ENCODE measurements at regions not wholly inside any gene's neighbourhood (a gene's known extent, or its start where the extent isn't known, plus 50 kb on each side); places are given as distances from the start of the nearest gene placed in this dataset.

DNA sequence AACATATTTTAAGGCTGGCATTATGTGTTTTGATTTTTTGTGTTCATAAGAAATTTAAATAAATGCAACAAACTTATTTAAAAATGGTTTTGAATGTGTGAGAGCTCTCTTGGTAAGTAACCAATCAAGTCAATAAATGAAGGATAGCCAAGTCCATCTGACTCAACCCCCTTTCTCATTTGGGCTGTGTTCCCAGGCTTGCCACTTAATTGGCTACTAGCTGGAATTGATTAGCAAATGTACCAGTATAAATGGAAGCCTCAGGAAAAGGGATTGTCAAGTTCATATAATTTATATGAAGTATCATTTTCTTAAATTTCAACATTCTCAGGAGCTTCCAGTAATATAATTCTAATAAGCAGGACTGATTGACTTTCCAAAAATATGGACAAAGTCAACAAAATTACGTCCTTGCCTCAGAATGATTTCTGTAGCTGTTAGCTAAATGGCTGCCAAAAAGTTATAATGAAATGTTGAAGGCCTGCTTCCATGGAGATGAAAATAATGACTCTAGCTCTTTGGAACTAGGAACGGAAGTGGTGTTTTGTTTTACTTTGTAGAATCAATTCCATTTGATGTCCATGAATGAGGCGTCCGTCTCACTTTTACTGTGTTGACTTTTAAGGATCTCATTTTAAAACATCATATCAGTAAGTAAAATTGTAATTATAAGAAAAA, 614.9 kb downstream of the CDH26 start:
- no peak for DNase-seq (ENCODE audit: low spot score in 2 of 2)
- TF ChIP-seq POLR2A (IDR thresholded peaks at IDR 0.05) = no peak
- TF ChIP-seq, protein P1, sequence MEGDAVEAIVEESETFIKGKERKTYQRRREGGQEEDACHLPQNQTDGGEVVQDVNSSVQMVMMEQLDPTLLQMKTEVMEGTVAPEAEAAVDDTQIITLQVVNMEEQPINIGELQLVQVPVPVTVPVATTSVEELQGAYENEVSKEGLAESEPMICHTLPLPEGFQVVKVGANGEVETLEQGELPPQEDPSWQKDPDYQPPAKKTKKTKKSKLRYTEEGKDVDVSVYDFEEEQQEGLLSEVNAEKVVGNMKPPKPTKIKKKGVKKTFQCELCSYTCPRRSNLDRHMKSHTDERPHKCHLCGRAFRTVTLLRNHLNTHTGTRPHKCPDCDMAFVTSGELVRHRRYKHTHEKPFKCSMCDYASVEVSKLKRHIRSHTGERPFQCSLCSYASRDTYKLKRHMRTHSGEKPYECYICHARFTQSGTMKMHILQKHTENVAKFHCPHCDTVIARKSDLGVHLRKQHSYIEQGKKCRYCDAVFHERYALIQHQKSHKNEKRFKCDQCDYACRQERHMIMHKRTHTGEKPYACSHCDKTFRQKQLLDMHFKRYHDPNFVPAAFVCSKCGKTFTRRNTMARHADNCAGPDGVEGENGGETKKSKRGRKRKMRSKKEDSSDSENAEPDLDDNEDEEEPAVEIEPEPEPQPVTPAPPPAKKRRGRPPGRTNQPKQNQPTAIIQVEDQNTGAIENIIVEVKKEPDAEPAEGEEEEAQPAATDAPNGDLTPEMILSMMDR (IDR thresholded peaks at IDR 0.05) = no peak
- intact Hi-C loops (cut with DNase I; ENCODE audit: low total_unique reads) = no loop called here
- 22 to 31% methylated on average over 4 of the region's 4 CpGs for WGBS, 2 donors
- no peak overlapping the region for H3K4me3 ChIP-seq (ENCODE audit: low read depth, poor library complexity, severe bottlenecking)

DNA sequence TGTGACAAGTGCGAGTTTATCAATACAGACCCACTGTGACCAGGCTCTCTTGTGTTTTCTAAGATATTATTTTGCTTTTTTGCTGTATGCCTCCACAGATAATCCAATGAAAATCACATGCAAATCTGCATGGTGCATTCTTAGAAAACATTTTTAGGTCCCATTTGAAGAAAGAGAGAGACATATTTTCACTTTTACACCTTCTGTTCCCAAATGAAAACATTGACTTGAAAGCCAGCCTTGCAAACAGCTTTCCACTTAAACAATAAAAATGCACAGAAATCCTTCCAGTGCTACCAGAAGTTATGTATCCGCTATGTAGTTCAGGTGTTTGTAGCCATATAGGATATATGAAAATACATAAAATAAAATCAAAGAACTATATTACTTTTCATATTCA, 618.0 kb downstream of the CDH26 start:
- no peak overlapping the region for H3K4me3 ChIP-seq (ENCODE audit: low read depth, poor library complexity, severe bottlenecking)
- WGBS, 2 donors = 90 to 93% methylated on average over 2 of the region's 2 CpGs
- no peak for DNase-seq (ENCODE audit: low spot score in 2 of 2)
- TF ChIP-seq, protein P1 (IDR thresholded peaks at IDR 0.05) = no peak
- TF ChIP-seq POLR2A (IDR thresholded peaks at IDR 0.05) = no peak
- intact Hi-C loops (cut with DNase I; ENCODE audit: low total_unique reads) = no loop called here

DNA sequence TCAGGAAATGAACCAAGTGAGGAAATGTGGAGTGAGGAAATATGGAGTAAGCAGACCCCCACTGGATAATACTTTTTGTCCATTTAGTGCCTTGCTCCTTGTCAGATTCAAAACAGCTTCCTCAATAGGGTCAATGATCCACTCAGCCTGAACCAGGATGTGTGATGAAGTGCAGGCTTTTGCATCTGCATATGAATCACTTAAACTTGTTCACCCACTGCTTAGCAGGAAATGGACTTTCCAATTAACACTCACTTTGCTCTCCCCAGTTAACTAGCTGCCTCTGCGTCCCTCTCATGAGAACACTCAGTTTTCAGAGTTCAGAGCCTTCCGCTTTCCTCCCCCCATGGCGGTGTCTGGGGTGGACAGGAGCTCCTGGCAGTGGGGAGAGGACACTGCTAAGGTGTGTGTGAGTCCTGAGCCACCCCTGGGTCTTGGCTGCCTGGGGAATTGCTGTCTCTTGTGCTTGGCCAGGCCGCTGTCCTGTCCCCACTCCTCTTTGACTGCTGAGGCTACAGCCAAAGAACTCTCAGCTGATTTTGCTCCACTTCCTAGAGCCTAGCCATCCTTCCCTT, 621.8 kb downstream of the CDH26 start:
- DNase-seq (ENCODE audit: low spot score in 2 of 2) = no peak
- intact Hi-C loops (cut with DNase I; ENCODE audit: low total_unique reads) = no loop called here
- 78 to 83% methylated on average over 4 of the region's 4 CpGs for WGBS, 2 donors
- TF ChIP-seq, protein P1 (IDR thresholded peaks at IDR 0.05) = no peak
- no peak for TF ChIP-seq POLR2A (IDR thresholded peaks at IDR 0.05)
- no peak overlapping the region for H3K4me3 ChIP-seq (ENCODE audit: low read depth, poor library complexity, severe bottlenecking)

- TF ChIP-seq POLR2A (IDR thresholded peaks at IDR 0.05) = no peak
- TF ChIP-seq, protein P1 (IDR thresholded peaks at IDR 0.05) = no peak
- intact Hi-C loops (cut with DNase I; ENCODE audit: low total_unique reads) = no loop called here
- H3K4me3 ChIP-seq (ENCODE audit: low read depth, poor library complexity, severe bottlenecking) = no peak overlapping the region
- no peak for DNase-seq (ENCODE audit: low spot score in 2 of 2)
- 79 to 80% methylated on average over 4 of the region's 4 CpGs for WGBS, 2 donors
Measured at GRCh38 chr20:60581606-60582115, 623.4 kb downstream of the CDH26 start.

DNA sequence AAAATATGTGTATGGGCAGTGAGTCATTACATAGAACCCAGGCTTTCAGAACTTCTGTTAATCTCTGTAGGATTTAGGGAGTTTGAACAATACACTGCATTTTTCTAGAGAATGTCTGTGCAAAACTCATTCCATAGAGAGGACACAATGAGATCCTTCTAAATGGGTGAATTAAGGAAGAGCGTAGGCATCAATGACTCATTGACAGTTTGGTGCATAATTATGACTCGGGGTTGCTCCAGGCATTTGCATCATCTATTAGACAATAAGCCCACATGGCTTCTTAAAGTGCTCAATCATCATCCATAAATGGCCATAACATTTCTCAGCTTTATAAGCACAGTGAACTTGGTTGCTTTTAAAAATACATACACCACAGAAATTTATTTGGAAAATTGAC, 625.5 kb downstream of the CDH26 start:
- WGBS, 2 donors = 33 to 54% methylated on average over 2 of the region's 2 CpGs
- intact Hi-C loops (cut with DNase I; ENCODE audit: low total_unique reads) = no loop called here
- H3K4me3 ChIP-seq (ENCODE audit: low read depth, poor library complexity, severe bottlenecking) = no peak overlapping the region
- no peak for TF ChIP-seq POLR2A (IDR thresholded peaks at IDR 0.05)
- TF ChIP-seq, protein P1 (IDR thresholded peaks at IDR 0.05) = no peak
- DNase-seq (ENCODE audit: low spot score in 2 of 2) = no peak

Data from lower leg skin (tissue), 4 donors.